Immature natural killer cell (primary cell): ENCODE measurements at regions not wholly inside any gene's neighbourhood (a gene's known extent, or its start where the extent isn't known, plus 50 kb on each side); places are given as distances from the start of the nearest gene placed in this dataset.
"Not testable (repeated sequence)": the region's sequence is repeated elsewhere in the genome, so short reads cannot be mapped to it uniquely, and the experiment has no call there.

Experiments used
- DNase-seq, 3 donors: peaks; one replicate each; pipeline ENCODE4 v3.0.0; 2022; ENCODE audit warnings: mixed read lengths in 1 of 3
- H3K27ac Mint-ChIP-seq, 6 donors: one replicate each; pipeline ENCODE4 v1.8.0; 2020; ENCODE audit warnings: mixed read lengths in 6 of 6, mild to moderate bottlenecking in 5 of 6, inconsistent platforms in 4 of 6, moderate library complexity in 3 of 6
- H3K27me3 Mint-ChIP-seq, 3 donors: one replicate each; pipeline ENCODE4 v1.8.0; 2020 to 2021; ENCODE audit warnings: low read depth in 3 of 3, mild to moderate bottlenecking in 3 of 3, mixed read lengths in 3 of 3, moderate library complexity in 3 of 3, inconsistent platforms in 1 of 3
- H3K36me3 Mint-ChIP-seq, 3 donors: one replicate each; pipeline ENCODE4 v1.8.0; 2020; ENCODE audit warnings: mixed read lengths in 3 of 3, inconsistent platforms in 2 of 3, mild to moderate bottlenecking in 2 of 3
- H3K4me1 Mint-ChIP-seq, 2 donors: one replicate each; pipeline ENCODE4 v1.8.0; 2020; ENCODE audit warnings: inconsistent platforms in 2 of 2, mild to moderate bottlenecking in 2 of 2, mixed read lengths in 2 of 2, moderate library complexity in 1 of 2
- H3K4me3 Mint-ChIP-seq, 5 donors: one replicate each; pipeline ENCODE4 v1.8.0; 2020; ENCODE audit warnings: mild to moderate bottlenecking in 5 of 5, mixed read lengths in 5 of 5, inconsistent platforms in 3 of 5, moderate library complexity in 3 of 5
- H3K9me3 Mint-ChIP-seq, 6 donors: one replicate each; pipeline ENCODE4 v1.8.0; 2020; ENCODE audit warnings: mild to moderate bottlenecking in 6 of 6, mixed read lengths in 6 of 6, inconsistent platforms in 4 of 6, moderate library complexity in 3 of 6

- Mint-ChIP-seq H3K27me3 (peaks cover 0 to 4% (median 0%) of the 10 kb centered on the region in 3 donors), H3K4me3 (no peak overlapping the region), H3K36me3 (no peaks in the 10 kb centered on the region), H3K27ac (no peak overlapping the region), H3K4me1 (no peaks in the 10 kb centered on the region), H3K9me3 (peaks cover 0 to 19% (median 7%) of the 10 kb centered on the region in 6 donors)
- DNase-seq: no peak
These were observed 694.9 kb downstream of the NTRK3 start for GRCh38 chr15:87561641-87562040.

GRCh38 chr15:87557881-87558280 lies 698.7 kb downstream of the NTRK3 start:
- Mint-ChIP-seq H3K27ac (no peak overlapping the region), H3K4me3 (no peak overlapping the region), H3K27me3 (peaks cover 0 to 2% (median 0%) of the 10 kb centered on the region in 3 donors), H3K9me3 (peaks cover 0 to 30% (median 12%) of the 10 kb centered on the region in 6 donors), H3K36me3 (peaks cover 0 to 4% (median 0%) of the 10 kb centered on the region in 3 donors), H3K4me1 (no peaks in the 10 kb centered on the region)
- no peak for DNase-seq

- H3K4me3 Mint-ChIP-seq: no peak overlapping the region
- H3K36me3 Mint-ChIP-seq: peaks cover 0 to 4% (median 0%) of the 10 kb centered on the region in 3 donors
- DNase-seq: no peak
- peaks cover 0 to 25% (median 8%) of the 10 kb centered on the region in 6 donors for H3K9me3 Mint-ChIP-seq
- peaks cover 0 to 2% (median 0%) of the 10 kb centered on the region in 3 donors for H3K27me3 Mint-ChIP-seq
- H3K4me1 Mint-ChIP-seq: no peaks in the 10 kb centered on the region
- H3K27ac Mint-ChIP-seq: no peak overlapping the region
These were observed 699.7 kb downstream of the NTRK3 start for GRCh38 chr15:87556886-87557285.

DNA sequence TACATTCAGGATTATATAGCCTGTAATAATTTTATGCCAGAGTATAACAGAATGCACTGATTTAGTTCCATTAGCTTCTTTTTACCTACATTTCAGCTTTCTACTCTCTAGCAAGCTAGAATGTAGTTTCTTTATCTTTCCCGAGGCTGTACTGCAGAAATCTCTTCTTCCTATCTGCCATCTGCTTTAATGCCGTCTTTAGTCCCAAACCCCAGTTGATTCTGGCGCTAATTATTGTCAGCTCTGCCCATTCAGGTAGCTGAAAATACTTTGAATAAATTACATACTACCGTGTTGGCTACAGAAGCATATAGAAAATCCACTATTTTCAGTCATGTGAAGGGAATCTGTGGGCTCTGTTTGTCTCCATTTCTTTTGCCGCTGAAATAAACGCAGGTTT lies 706.7 kb downstream of the NTRK3 start:
- peaks cover 0 to 4% (median 0%) of the 10 kb centered on the region in 3 donors for H3K36me3 Mint-ChIP-seq
- no peak overlapping the region for H3K27ac Mint-ChIP-seq
- no peak for DNase-seq
- H3K27me3 Mint-ChIP-seq: no peaks in the 10 kb centered on the region
- H3K4me3 Mint-ChIP-seq: no peak overlapping the region
- no peaks in the 10 kb centered on the region for H3K4me1 Mint-ChIP-seq
- H3K9me3 Mint-ChIP-seq: peaks cover 0 to 16% (median 8%) of the 10 kb centered on the region in 6 donors

GRCh38 chr15:87549296-87549695 lies 707.2 kb downstream of the NTRK3 start:
- H3K27ac Mint-ChIP-seq: no peak overlapping the region
- no peaks in the 10 kb centered on the region for H3K4me1 Mint-ChIP-seq
- H3K9me3 Mint-ChIP-seq: peaks cover 0 to 16% (median 7%) of the 10 kb centered on the region in 6 donors
- peaks cover 0 to 4% (median 0%) of the 10 kb centered on the region in 3 donors for H3K36me3 Mint-ChIP-seq
- DNase-seq: no peak
- no peak overlapping the region for H3K4me3 Mint-ChIP-seq
- H3K27me3 Mint-ChIP-seq: no peaks in the 10 kb centered on the region

DNA sequence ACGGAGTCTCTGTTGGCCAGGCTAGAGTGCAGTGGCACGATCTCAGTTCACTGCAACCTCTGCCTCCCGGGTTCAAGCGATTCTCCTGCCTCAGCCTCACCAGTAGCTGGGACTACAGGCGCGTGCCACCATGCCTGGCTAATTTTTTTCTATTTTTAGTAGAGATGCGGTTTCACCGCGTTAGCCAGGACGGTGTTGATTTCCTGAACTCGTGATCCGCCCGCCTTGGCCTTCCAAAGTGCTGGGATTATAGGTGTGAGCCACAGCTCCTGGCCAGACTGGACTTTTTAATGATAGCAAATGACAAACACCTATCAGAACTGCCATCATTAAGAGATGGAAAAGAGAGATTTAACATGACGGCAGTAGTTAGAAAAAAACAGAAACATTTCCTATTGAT lies 707.9 kb downstream of the NTRK3 start:
- H3K4me1 Mint-ChIP-seq, H3K27me3 Mint-ChIP-seq, H3K36me3 Mint-ChIP-seq, H3K9me3 Mint-ChIP-seq, H3K27ac Mint-ChIP-seq, DNase-seq, H3K4me3 Mint-ChIP-seq: not testable (repeated sequence)

DNA sequence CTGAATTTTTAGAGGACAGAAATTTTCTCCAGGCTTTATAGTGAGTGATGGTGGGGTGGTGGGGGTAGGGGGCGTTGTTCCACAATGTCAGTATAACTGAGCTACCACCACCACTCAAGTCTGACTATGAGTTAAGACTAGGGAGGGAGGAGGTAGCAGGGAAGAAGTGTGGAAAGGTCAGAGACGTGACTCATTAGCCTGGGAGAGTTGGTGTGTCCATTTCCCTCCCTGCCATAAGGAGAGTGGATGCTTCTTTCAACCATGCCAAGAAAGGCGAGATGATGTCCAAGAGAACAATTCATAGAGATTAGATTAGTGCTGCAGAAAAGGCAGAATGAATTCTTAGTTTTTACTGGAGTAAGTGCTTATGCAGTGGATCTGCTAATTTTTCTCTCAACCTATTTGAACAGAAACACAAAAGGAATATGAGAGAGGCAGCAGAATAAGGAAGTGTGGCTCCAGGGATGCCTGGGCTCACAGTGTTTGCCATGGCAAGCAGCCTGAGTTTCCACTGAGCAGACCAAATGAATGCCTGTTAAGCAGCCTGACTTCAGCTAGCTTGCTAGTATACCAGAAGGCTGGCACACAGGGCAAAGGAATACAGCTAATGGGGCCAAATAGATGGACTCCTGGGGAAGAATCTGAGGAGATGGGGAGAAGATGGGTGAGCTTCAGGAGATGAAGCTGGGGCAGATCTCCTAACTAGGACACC lies 708.9 kb downstream of the NTRK3 start:
- no peak overlapping the region for H3K27ac Mint-ChIP-seq
- no peaks in the 10 kb centered on the region for H3K4me1 Mint-ChIP-seq

GRCh38 chr15:87538327-87538834 lies 718.2 kb downstream of the NTRK3 start:
- H3K4me3 Mint-ChIP-seq: no peak overlapping the region
- no peak for DNase-seq
- H3K36me3 Mint-ChIP-seq: no peaks in the 10 kb centered on the region
- peaks cover 0 to 9% (median 6%) of the 10 kb centered on the region in 6 donors for H3K9me3 Mint-ChIP-seq
- H3K4me1 Mint-ChIP-seq: no peaks in the 10 kb centered on the region
- H3K27me3 Mint-ChIP-seq: peaks cover 1 to 2% (median 2%) of the 10 kb centered on the region in 3 donors
- H3K27ac Mint-ChIP-seq: no peak overlapping the region

More for the DNA sequence above, 708.9 kb downstream of the NTRK3 start:
- Mint-ChIP-seq H3K27me3 (no peaks in the 10 kb centered on the region), H3K36me3 (no peaks in the 10 kb centered on the region), H3K9me3 (peaks cover 0 to 5% (median 1%) of the 10 kb centered on the region in 6 donors), H3K4me3 (no peak overlapping the region)
- no peak for DNase-seq

DNA sequence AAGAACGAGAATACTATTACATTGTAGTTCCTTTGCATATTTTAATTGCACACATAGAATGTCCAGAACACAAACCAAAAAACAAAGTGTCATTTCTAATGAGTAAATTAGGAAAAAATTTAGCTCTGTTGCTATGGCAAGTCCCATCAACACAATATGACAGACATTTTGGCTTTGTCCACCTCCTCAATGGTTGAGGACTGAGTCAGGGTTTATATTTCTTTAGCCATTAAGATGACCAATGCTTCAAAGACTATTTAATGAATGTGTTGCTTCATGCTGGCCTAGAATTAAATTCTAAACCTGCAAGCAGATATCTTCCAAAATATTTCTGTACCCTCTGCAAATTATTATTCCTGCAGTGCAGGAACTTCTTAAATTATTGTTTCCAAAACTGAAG lies 719.2 kb downstream of the NTRK3 start:
- H3K36me3 Mint-ChIP-seq: no peaks in the 10 kb centered on the region
- H3K4me3 Mint-ChIP-seq: no peak overlapping the region
- peaks cover 2% of the 10 kb centered on the region in 3 donors for H3K27me3 Mint-ChIP-seq
- H3K4me1 Mint-ChIP-seq: no peaks in the 10 kb centered on the region
- H3K9me3 Mint-ChIP-seq: peaks cover 0 to 12% (median 6%) of the 10 kb centered on the region in 6 donors
- no peak for DNase-seq
- no peak overlapping the region for H3K27ac Mint-ChIP-seq

- not testable (repeated sequence) for H3K36me3 Mint-ChIP-seq, H3K4me1 Mint-ChIP-seq, H3K27ac Mint-ChIP-seq, H3K27me3 Mint-ChIP-seq, DNase-seq, H3K4me3 Mint-ChIP-seq
- H3K9me3 Mint-ChIP-seq: peaks cover 0 to 20% (median 11%) of the 10 kb centered on the region in 6 donors
These were observed 722.9 kb downstream of the NTRK3 start for GRCh38 chr15:87533637-87534036.

- H3K4me3 Mint-ChIP-seq: no peak overlapping the region
- peaks cover 0 to 3% (median 0%) of the 10 kb centered on the region in 3 donors for H3K36me3 Mint-ChIP-seq
- DNase-seq: no peak
- no peak overlapping the region for H3K27ac Mint-ChIP-seq
- H3K27me3 Mint-ChIP-seq: peaks cover 0 to 5% (median 2%) of the 10 kb centered on the region in 3 donors
- H3K4me1 Mint-ChIP-seq: no peaks in the 10 kb centered on the region
- H3K9me3 Mint-ChIP-seq: peaks cover 0 to 28% (median 16%) of the 10 kb centered on the region in 6 donors
These were observed 727.7 kb downstream of the NTRK3 start for GRCh38 chr15:87528873-87529272.

DNA sequence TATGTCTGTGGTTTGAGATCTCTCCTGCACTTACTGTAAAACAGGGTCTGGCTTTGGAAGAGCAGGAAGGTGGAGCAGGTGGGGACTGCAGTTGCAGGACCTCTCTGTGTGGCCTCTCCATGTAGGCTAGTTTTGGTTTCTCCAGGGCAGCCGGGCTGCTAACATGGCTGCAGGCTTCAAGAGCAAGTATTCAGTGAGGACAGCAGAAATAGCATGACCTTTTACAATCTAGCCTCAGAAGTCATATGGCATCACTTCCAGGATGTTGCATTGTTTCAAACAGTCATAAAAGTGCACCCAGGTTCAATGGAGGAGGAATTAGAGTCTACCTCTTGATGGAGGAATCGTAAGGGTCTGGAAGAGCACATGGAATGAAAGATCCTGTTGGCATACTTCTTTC lies 728.7 kb downstream of the NTRK3 start:
- peaks cover 0 to 26% (median 11%) of the 10 kb centered on the region in 6 donors for H3K9me3 Mint-ChIP-seq
- peaks cover 0 to 3% (median 0%) of the 10 kb centered on the region in 3 donors for H3K36me3 Mint-ChIP-seq
- H3K4me1 Mint-ChIP-seq: no peaks in the 10 kb centered on the region
- H3K27me3 Mint-ChIP-seq: peaks cover 0 to 5% (median 0%) of the 10 kb centered on the region in 3 donors
- H3K4me3 Mint-ChIP-seq: no peak overlapping the region
- no peak for DNase-seq
- no peak overlapping the region for H3K27ac Mint-ChIP-seq

DNA sequence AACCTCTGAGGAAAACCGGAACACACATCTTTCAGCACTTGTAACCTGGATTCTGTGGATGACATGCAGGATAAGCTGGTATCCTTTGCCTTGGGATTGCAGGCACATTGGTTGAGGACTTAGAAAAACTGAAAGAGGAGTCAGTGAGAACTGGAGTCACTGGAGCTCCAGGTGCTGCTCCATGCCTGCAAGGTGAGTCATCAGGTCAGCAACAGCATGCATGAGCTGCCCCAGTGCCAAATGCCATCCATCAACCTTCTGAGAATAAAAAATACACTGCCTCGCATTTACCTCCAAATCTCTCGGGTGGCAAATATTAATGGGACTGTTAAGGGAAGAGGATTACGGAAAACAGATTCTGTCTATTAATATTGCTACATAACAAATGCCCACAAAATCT lies 729.1 kb downstream of the NTRK3 start:
- H3K9me3 Mint-ChIP-seq: peaks cover 0 to 27% (median 11%) of the 10 kb centered on the region in 6 donors
- no peak for DNase-seq

DNA sequence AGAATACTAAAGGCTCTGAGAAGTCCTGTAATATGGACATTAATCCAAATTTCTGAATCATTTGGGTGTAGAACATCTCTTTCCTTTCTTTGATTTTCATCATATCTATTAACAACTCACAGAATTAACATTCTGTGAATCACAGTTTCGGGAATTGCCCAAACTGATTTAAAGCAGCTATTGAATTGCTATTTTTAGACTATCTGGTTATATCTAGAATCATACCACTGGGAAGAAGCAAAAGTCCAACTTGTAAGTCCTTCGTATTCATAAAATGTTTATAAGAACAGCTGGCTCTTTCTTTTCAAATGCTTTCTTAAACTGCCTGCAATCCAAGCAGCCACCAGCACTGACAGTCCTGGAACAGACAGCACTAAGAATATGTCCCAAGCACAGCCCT lies 733.0 kb downstream of the NTRK3 start:
- Mint-ChIP-seq H3K27ac (no peak overlapping the region), H3K27me3 (peaks cover 0 to 5% (median 0%) of the 10 kb centered on the region in 3 donors), H3K9me3 (peaks cover 0 to 17% (median 9%) of the 10 kb centered on the region in 6 donors), H3K4me1 (no peaks in the 10 kb centered on the region), H3K36me3 (no peaks in the 10 kb centered on the region), H3K4me3 (no peak overlapping the region)
- DNase-seq: no peak

More for the DNA sequence above, 729.1 kb downstream of the NTRK3 start:
- Mint-ChIP-seq H3K27me3 (peaks cover 0 to 5% (median 0%) of the 10 kb centered on the region in 3 donors), H3K4me1 (no peaks in the 10 kb centered on the region), H3K36me3 (peaks cover 0 to 3% (median 0%) of the 10 kb centered on the region in 3 donors), H3K27ac (no peak overlapping the region), H3K4me3 (no peak overlapping the region)
